Prostate gland (tissue), 2 donors: ENCODE measurements at regions not wholly inside any gene's neighbourhood (a gene's known extent, or its start where the extent isn't known, plus 50 kb on each side); places are given as distances from the start of the nearest gene placed in this dataset.

Experiments used
- CTCF ChIP-seq, 4 experiments: fragments of 200-600 bp in 2 of 4; fragments of 450-650 bp in 2 of 4; sonication (generic) in 2 of 4; IDR thresholded peaks; 1 replicate in 3 of 4; 2 replicates in 1 of 4; pipeline ENCODE4 v1.5.1; 2016 to 2019; ENCODE audit warnings: antibody characterized with exemption in 4 of 4, mild to moderate bottlenecking in 2 of 4, moderate library complexity in 2 of 4
- POLR2A ChIP-seq: fragments of 450-650 bp; IDR thresholded peaks from one replicate; pipeline ENCODE4 v1.6.1; 2016; ENCODE audit warnings: antibody characterized with exemption, mild to moderate bottlenecking
- POLR2AphosphoS5 ChIP-seq: sonication (generic); formaldehyde crosslinking; IDR thresholded peaks from one replicate; pipeline ENCODE4 v1.6.1; 2017; ENCODE audit warnings: antibody characterized with exemption

- no peak for TF ChIP-seq CTCF (IDR thresholded peaks at IDR 0.05)
- TF ChIP-seq POLR2AphosphoS5 = no peak
- no peak for TF ChIP-seq POLR2A
These were observed 354.8 kb downstream of the SEC14L1 start for GRCh38 chr17:77495575-77495974.
